Vagina (tissue), 2 donors: ENCODE measurements at regions not wholly inside any gene's neighbourhood (a gene's known extent, or its start where the extent isn't known, plus 50 kb on each side); places are given as distances from the start of the nearest gene placed in this dataset.

Source experiments
- POLR2A ChIP-seq, 2 donors: fragments of 450-650 bp; IDR thresholded peaks; one replicate each; pipeline ENCODE4 v1.6.1; 2017; ENCODE audit warnings: antibody characterized with exemption in 2 of 2, mild to moderate bottlenecking in 2 of 2, moderate library complexity in 2 of 2
- POLR2AphosphoS5 ChIP-seq, 2 donors: sonication (generic); formaldehyde crosslinking; IDR thresholded peaks; one replicate each; pipeline ENCODE4 v1.9.0; 2017; ENCODE audit warnings: antibody characterized with exemption in 2 of 2, mild to moderate bottlenecking in 2 of 2, low read depth in 1 of 2; ENCODE audit not compliant: insufficient read depth in 1 of 2
- TF ChIP-seq, protein P1 (sequence below), 3 experiments: fragments of 450-650 bp in 2 of 3; fragments of 200-600 bp in 1 of 3; sonication (generic) in 1 of 3; IDR thresholded peaks; one replicate each; pipeline ENCODE4 v1.5.1; 2017 to 2019; ENCODE audit warnings: antibody characterized with exemption in 3 of 3, mild to moderate bottlenecking in 2 of 3, moderate library complexity in 2 of 3

DNA sequence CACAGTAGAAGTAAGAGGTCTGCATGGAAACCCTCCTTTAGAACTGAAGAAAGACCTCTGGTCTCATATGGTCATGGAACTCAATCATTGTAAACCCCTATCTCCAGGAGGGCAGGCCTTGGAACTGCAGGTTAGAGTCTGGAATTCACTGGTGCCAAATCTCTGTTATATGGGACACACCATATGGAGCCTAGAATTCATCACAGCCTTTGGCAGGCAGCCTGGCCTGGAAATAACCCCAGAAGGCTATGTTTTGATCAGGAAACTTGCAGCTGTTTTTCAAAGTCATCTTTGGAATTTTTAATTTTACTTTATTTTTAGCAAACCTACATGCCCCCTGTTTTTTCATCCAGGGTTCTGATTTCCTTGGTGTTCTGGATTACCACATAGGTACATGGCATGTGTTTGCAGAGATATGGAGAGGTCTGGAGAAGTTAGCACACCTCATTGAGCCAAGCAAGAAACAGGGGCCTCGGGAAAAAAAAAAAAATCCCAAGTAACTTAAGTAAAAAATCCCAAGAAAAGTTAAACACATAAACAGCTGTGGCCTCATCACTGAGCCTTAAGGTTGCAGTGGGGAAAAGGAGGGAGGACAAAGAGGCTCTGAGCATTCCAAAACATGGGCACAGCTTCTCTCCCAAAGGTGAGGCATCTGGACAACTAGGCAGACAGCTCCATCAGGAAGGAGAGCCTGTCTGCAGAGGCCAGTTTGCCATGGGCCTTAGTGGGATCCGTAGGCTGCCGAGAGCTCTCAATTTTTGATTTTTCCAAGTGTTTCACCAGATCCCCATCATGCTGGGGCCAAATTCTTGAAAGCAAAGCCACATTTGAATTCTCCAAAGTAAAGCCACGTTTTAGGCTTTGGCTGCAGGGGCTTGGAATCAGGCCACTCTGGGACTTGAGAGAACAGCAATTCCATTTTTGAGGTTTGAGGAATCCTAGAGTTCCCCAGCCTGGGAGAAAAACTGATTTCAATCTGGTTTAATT is 339.6 kb upstream of the TBX3 start:
- TF ChIP-seq POLR2AphosphoS5 (IDR thresholded peaks at IDR 0.05; ENCODE audit: insufficient read depth in 1 of 2, low read depth in 1 of 2) (no peak), POLR2A (IDR thresholded peaks at IDR 0.05) (no peak)
- TF ChIP-seq, protein P1, sequence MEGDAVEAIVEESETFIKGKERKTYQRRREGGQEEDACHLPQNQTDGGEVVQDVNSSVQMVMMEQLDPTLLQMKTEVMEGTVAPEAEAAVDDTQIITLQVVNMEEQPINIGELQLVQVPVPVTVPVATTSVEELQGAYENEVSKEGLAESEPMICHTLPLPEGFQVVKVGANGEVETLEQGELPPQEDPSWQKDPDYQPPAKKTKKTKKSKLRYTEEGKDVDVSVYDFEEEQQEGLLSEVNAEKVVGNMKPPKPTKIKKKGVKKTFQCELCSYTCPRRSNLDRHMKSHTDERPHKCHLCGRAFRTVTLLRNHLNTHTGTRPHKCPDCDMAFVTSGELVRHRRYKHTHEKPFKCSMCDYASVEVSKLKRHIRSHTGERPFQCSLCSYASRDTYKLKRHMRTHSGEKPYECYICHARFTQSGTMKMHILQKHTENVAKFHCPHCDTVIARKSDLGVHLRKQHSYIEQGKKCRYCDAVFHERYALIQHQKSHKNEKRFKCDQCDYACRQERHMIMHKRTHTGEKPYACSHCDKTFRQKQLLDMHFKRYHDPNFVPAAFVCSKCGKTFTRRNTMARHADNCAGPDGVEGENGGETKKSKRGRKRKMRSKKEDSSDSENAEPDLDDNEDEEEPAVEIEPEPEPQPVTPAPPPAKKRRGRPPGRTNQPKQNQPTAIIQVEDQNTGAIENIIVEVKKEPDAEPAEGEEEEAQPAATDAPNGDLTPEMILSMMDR (IDR thresholded peaks at IDR 0.05): no peak
